HG03342 (cell line): ENCODE measurements at regions not wholly inside any gene's neighbourhood (a gene's known extent, or its start where the extent isn't known, plus 50 kb on each side); places are given as distances from the start of the nearest gene placed in this dataset.
"Not testable (repeated sequence)": the region's sequence is repeated elsewhere in the genome, so short reads cannot be mapped to it uniquely, and the experiment has no call there.

ENCODE experiments used
- ATAC-seq: cut with Tn5 transposase; IDR thresholded peaks from one replicate; pipeline ENCODE4 v1.9.1; 2021; ENCODE audit warnings: mild to moderate bottlenecking, moderate library complexity; ENCODE audit not compliant: unreplicated experiment

GRCh38 chr18:38771620-38772019, 1206.0 kb upstream of the CELF4 start:
- not testable (repeated sequence) for ATAC-seq

GRCh38 chr18:38768504-38768903, 1202.9 kb upstream of the CELF4 start:
- no peak for ATAC-seq

GRCh38 chr18:38759457-38759856, 1193.9 kb upstream of the CELF4 start:
- ATAC-seq = no peak

GRCh38 chr18:38756436-38756835, 1190.8 kb upstream of the CELF4 start:
- no peak for ATAC-seq

GRCh38 chr18:38752430-38752829, 1186.8 kb upstream of the CELF4 start:
- no peak for ATAC-seq

GRCh38 chr18:38751898-38752297, 1186.3 kb upstream of the CELF4 start:
- ATAC-seq = no peak

- ATAC-seq = no peak
Observed at GRCh38 chr18:38751211-38751610, 1185.6 kb upstream of the CELF4 start.

- no peak for ATAC-seq
Observed at GRCh38 chr18:38750751-38751150, 1185.2 kb upstream of the CELF4 start.

- no peak for ATAC-seq
Observed at GRCh38 chr18:38747153-38747552, 1181.6 kb upstream of the CELF4 start.

GRCh38 chr18:38720181-38720580, 1154.6 kb upstream of the CELF4 start:
- not testable (repeated sequence) for ATAC-seq

GRCh38 chr18:38718365-38718901, 1152.8 kb upstream of the CELF4 start:
- no peak for ATAC-seq

GRCh38 chr18:38709122-38709521, 1143.5 kb upstream of the CELF4 start:
- ATAC-seq = no peak

GRCh38 chr18:38706373-38706772, 1140.8 kb upstream of the CELF4 start:
- no peak for ATAC-seq

- no peak for ATAC-seq
Observed at GRCh38 chr18:38698088-38698487, 1132.5 kb upstream of the CELF4 start.

- ATAC-seq = no peak
Observed at GRCh38 chr18:38695559-38696280, 1130.1 kb upstream of the CELF4 start.

GRCh38 chr18:38693104-38693503, 1127.5 kb upstream of the CELF4 start:
- ATAC-seq = no peak

- ATAC-seq = no peak
Observed at GRCh38 chr18:38690626-38691025, 1125.0 kb upstream of the CELF4 start.

- no peak for ATAC-seq
Observed at GRCh38 chr18:38688416-38688815, 1122.8 kb upstream of the CELF4 start.

- no peak for ATAC-seq
Observed at GRCh38 chr18:38670486-38670885, 1104.9 kb upstream of the CELF4 start.

- ATAC-seq = no peak
Observed at GRCh38 chr18:38664929-38665328, 1099.3 kb upstream of the CELF4 start.

- no peak for ATAC-seq
Observed at GRCh38 chr18:38663682-38664081, 1098.1 kb upstream of the CELF4 start.

- ATAC-seq = no peak
Observed at GRCh38 chr18:38663270-38663669, 1097.7 kb upstream of the CELF4 start.

GRCh38 chr18:38654946-38655345, 1089.3 kb upstream of the CELF4 start:
- ATAC-seq = no peak
